HEK293 (cell line): ENCODE measurements at regions not wholly inside any gene's neighbourhood (a gene's known extent, or its start where the extent isn't known, plus 50 kb on each side); places are given as distances from the start of the nearest gene placed in this dataset.

Experiments used
- CTCF ChIP-seq: fragments of 450-650 bp; formaldehyde crosslinking; IDR thresholded peaks from 2 replicates; pipeline ENCODE4 v1.5.1; 2016; ENCODE audit warnings: missing biosample characterization, missing genetic modification characterization
- PRDM10 ChIP-seq: fragments of 450-650 bp; formaldehyde crosslinking; IDR thresholded peaks from 2 replicates; pipeline ENCODE4 v1.5.1; 2016; ENCODE audit warnings: missing biosample characterization, missing genetic modification characterization
- TSHZ1 ChIP-seq: fragments of 450-650 bp; formaldehyde crosslinking; IDR thresholded peaks from 2 replicates; pipeline ENCODE4 v1.5.1; 2016; ENCODE audit warnings: missing biosample characterization, missing genetic modification characterization, borderline replicate concordance
- ZFP37 ChIP-seq: fragments of 450-650 bp; formaldehyde crosslinking; IDR thresholded peaks from 2 replicates; pipeline ENCODE4 v1.5.1; 2016; ENCODE audit warnings: missing biosample characterization, missing genetic modification characterization
- ZNF362 ChIP-seq: fragments of 450-650 bp; formaldehyde crosslinking; IDR thresholded peaks from 2 replicates; pipeline ENCODE4 v1.5.1; 2016; ENCODE audit warnings: missing biosample characterization, missing genetic modification characterization
- ZNF423 ChIP-seq: fragments of 450-650 bp; formaldehyde crosslinking; IDR thresholded peaks from 2 replicates; pipeline ENCODE4 v1.5.1; 2016; ENCODE audit warnings: missing biosample characterization, missing genetic modification characterization
- ZNF549 ChIP-seq: fragments of 450-650 bp; IDR thresholded peaks from 2 replicates; pipeline ENCODE4 v1.5.1; 2018; ENCODE audit warnings: missing biosample characterization, missing genetic modification characterization, mild to moderate bottlenecking, inconsistent platforms, moderate library complexity
- ZNF558 ChIP-seq: fragments of 450-650 bp; formaldehyde crosslinking; IDR thresholded peaks from 2 replicates; pipeline ENCODE4 v1.5.1; 2016; ENCODE audit warnings: missing biosample characterization, missing genetic modification characterization

GRCh38 chr6:77074037-77074713 is 389.1 kb downstream of the HTR1B start:
- no peak for TF ChIP-seq TSHZ1
- no peak for TF ChIP-seq CTCF (tag by site-specific recombination)
- no peak for TF ChIP-seq ZNF558 (tag by site-specific recombination)
- TF ChIP-seq ZNF423 = no peak
- TF ChIP-seq PRDM10 (tag by site-specific recombination) = no peak
- no peak for TF ChIP-seq ZFP37
- no peak for TF ChIP-seq ZNF362 (tag by site-specific recombination)
- TF ChIP-seq ZNF549 = no peak
